Activated CD4-positive, alpha-beta T cell treated with anti-CD3 and anti-CD28 coated beads, Interleukin-2, amount 50 U/mL, for 4 hours (primary cell): ENCODE measurements at regions not wholly inside any gene's neighbourhood (a gene's known extent, or its start where the extent isn't known, plus 50 kb on each side); places are given as distances from the start of the nearest gene placed in this dataset.

Experiments
- DNase-seq, 2 experiments: peaks; one replicate each; pipeline ENCODE4 v3.0.0-alpha.2; 2020

- no peak for DNase-seq
Measured at GRCh38 chr9:36461323-36461722, 61.3 kb upstream of the RNF38 start.

DNA sequence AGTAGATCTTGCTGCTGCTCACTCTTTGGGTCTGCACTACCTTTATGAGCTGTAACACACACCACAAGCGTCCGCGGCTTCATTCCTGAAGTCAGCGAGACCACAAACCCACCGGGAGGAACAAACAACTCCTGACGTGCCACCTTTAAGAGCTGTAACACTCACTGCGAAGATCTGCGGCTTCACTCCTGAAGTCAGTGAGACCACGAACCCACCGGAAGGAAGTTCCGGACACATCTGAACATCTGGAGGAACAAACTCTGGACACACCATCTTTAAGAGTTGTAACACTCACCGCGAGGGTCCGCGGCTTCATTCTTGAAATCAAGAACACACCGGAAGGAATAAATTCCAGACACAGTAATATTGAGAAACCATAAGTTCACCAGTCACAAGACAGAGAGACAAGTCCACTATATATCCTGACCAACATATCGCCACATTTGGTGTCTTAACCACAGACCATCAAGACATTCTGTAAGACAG is 58.4 kb upstream of the RNF38 start:
- DNase-seq: peak; percentile 26 to 31

DNA sequence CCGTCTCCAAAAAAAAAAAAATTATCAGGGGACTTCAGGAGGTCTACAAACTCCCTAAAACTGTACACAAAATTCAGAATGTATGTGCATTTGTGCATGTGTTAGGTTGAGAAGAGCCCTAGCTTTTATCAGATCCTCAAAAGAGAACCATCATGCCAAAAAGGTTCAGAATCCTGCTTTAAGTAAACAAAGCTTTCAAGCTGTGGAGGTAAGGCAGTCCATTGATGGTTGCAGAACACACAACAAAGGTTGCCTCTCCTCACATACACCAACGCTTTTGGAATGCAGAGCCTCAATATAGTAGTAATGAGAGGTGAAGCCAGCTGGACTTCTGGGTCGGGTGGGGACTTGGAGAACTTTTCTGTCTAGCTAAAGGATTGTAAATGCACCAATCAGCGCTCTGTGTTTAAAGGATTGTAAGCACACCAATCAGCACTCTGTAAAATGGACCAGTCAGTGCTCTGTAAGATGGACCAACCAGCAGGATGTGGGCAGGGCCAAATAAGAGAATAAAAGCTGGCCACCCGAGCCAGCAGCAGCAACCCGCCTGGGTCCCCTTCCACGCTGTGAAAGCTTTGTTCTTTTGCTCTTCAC is 57.9 kb upstream of the RNF38 start:
- no peak for DNase-seq

GRCh38 chr9:36456480-36457065 is 56.5 kb upstream of the RNF38 start:
- DNase-seq: no peak

DNA sequence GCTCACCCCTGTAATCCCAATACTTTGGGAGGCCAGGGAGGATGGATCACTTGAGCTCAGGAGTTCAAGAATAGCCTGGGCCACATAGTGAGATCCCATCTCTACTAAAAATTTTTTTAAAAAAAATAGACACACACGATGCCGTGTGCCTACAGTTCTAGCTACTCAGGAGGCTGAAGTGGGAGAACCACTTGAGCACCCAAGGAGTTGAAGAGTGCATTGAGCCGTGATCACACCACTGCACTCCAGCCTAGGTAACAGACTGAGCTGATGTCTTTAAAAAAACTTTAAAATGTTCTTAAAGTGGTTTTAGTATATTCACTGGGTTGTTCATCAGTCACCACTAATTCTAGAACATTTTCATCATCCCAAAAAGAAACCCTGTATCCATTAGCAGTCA is 51.9 kb upstream of the RNF38 start:
- DNase-seq: no peak

DNA sequence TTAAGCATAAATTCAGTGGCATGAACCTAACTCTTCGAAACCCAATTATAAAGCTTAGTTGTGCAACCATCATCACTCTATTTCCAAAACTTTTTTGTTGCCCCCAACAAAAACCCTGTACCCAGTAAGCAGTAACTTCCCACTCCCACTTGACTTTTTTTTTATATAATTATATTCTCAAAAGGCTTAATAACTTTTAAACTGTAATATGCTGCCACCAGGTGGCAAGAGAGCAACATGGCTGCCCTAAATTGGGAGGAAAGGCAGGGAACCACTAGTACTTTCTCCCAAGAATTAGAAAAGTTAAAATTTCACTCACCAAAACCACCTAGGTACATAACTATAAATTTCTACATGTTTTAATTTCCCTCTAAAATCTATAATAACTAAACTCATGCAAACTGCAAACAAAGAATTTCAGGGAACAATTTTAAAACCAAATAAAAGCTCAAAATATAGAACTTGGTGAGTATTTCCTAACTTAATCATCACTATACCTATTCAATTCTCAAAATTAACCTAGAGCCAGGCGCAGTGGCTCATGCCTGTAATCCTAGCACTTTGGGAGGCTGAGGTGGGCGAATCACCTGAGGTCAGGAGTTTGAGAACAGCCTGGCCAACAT is 50.2 kb upstream of the RNF38 start:
- peak in 1 of 2 experiments; percentile 13 for DNase-seq
